Endothelial cell of umbilical vein (primary cell): ENCODE measurements at regions not wholly inside any gene's neighbourhood (a gene's known extent, or its start where the extent isn't known, plus 50 kb on each side); places are given as distances from the start of the nearest gene placed in this dataset.

Source experiments
- BruUV-seq: library from RNA; stranded (reverse); fragments of 400-500 nt; replicated peaks from 2 replicates; lab custom pipeline; 2021; lab: Mats Ljungman, UMichigan
- CTCF ChIA-PET: fragments of 300-600, 350-600 bp; sonication (Branson Sonifier 250); formaldehyde crosslinking; loops from one replicate; lab custom pipeline; 2021; ENCODE audit warnings: antibody characterized with exemption, inconsistent platforms; lab: Charles Lee
- POLR2A ChIA-PET: fragments of 300-600, 350-600 bp; sonication (Branson Sonifier 250); formaldehyde crosslinking; loops from one replicate; lab custom pipeline; 2021; ENCODE audit warnings: antibody characterized with exemption, inconsistent platforms; lab: Charles Lee
- DNase-seq: peaks from one replicate; pipeline ENCODE4 v3.0.0-alpha.2; 2011; ENCODE audit warnings: low read depth, low spot score
- FAIRE-seq: peaks from 2 replicates; lab custom pipeline; 2011; peaks lifted over from hg19 to GRCh38; lab: Jason Lieb, UNC
- H2AFZ ChIP-seq: 2 replicates; pipeline ENCODE4 v1.6.0; 2012; ENCODE audit warnings: low read depth, low read length, control low read depth, inconsistent platforms
- H3K27ac ChIP-seq: 2 replicates; pipeline ENCODE4 v1.5.1; 2011; ENCODE audit warnings: low read depth, mild to moderate bottlenecking, control low read depth, low read length, moderate library complexity; ENCODE audit not compliant: insufficient read depth
- H3K27me3 ChIP-seq, 2 experiments: 2 replicates each; pipeline versions ENCODE4 v1.6.0 to v1.6.1; 2011; ENCODE audit warnings: low read length in 2 of 2, mixed read lengths in 1 of 2; ENCODE audit not compliant: control insufficient read depth in 2 of 2, insufficient read depth in 2 of 2
- H3K36me3 ChIP-seq, 2 experiments: 2 replicates in 1 of 2; 3 replicates in 1 of 2; pipeline ENCODE4 v1.5.1; 2011; ENCODE audit warnings: low read length in 2 of 2, mild to moderate bottlenecking in 1 of 2, moderate library complexity in 1 of 2; ENCODE audit not compliant: control insufficient read depth in 2 of 2, insufficient read depth in 2 of 2; ENCODE audit errors: extremely low read depth in 1 of 2
- H3K4me1 ChIP-seq: 3 replicates; pipeline ENCODE4 v1.5.1; 2011; ENCODE audit warnings: mild to moderate bottlenecking, low read length; ENCODE audit not compliant: control insufficient read depth, insufficient read depth; ENCODE audit errors: extremely low read depth
- H3K4me2 ChIP-seq: 2 replicates; pipeline ENCODE4 v1.6.1; 2011; ENCODE audit warnings: low read length, control low read depth, mixed read lengths; ENCODE audit not compliant: insufficient read depth
- H3K4me3 ChIP-seq, 3 experiments: fragments of 200-600 bp in 1 of 3; sonication (generic), shearing (Covaris generic) in 1 of 3; replicated peaks in 1 of 3; 2 replicates each; pipeline ENCODE4 v1.5.1; 2011 to 2016; ENCODE audit warnings: control low read depth in 3 of 3, low read length in 3 of 3, mild to moderate bottlenecking in 2 of 3, inconsistent platforms in 1 of 3, low read depth in 1 of 3, moderate library complexity in 1 of 3; ENCODE audit not compliant: insufficient read depth in 1 of 3
- H3K79me2 ChIP-seq: 2 replicates; pipeline ENCODE4 v1.6.0; 2012; ENCODE audit warnings: low read length, inconsistent platforms; ENCODE audit not compliant: control insufficient read depth, insufficient read depth
- H3K9ac ChIP-seq: replicated peaks from 2 replicates; pipeline ENCODE3; 2011; ENCODE audit warnings: low read length, control low read depth; ENCODE audit not compliant: insufficient read depth; ENCODE audit errors: extremely low read depth
- H3K9me1 ChIP-seq: replicated peaks from 3 replicates; pipeline ENCODE4 v1.6.0; 2011; ENCODE audit warnings: mild to moderate bottlenecking, low read length; ENCODE audit not compliant: control insufficient read depth, insufficient read depth; ENCODE audit errors: extremely low read depth
- H3K9me3 ChIP-seq: replicated peaks from 2 replicates; pipeline ENCODE4 v1.5.1; 2012; ENCODE audit warnings: low read length, inconsistent platforms; ENCODE audit not compliant: control insufficient read depth, insufficient read depth
- H4K20me1 ChIP-seq: replicated peaks from 2 replicates; pipeline ENCODE3; 2011; ENCODE audit warnings: mild to moderate bottlenecking, low read length; ENCODE audit not compliant: control insufficient read depth, insufficient read depth; ENCODE audit errors: extremely low read depth
- CTCF ChIP-seq, 2 donors: IDR thresholded peaks; 1 replicate in 1 of 2; 2 replicates in 1 of 2; pipeline ENCODE4 v1.5.1; 2011; ENCODE audit warnings: low read length in 2 of 2, mild to moderate bottlenecking in 2 of 2, moderate library complexity in 2 of 2, control low read depth in 1 of 2, inconsistent platforms in 1 of 2, low read depth in 1 of 2; ENCODE audit not compliant: insufficient read depth in 1 of 2; ENCODE audit errors: extremely low read depth in 1 of 2
- EZH2 ChIP-seq: IDR thresholded peaks from 2 replicates; pipeline ENCODE4 v1.6.1; 2012; ENCODE audit warnings: borderline replicate concordance, low read depth, mild to moderate bottlenecking, moderate library complexity, low read length, inconsistent platforms; ENCODE audit not compliant: severe bottlenecking
- FOS ChIP-seq: IDR thresholded peaks from 2 replicates; pipeline ENCODE4 v1.6.1; 2011; ENCODE audit warnings: mild to moderate bottlenecking, low read length, moderate library complexity, borderline replicate concordance; ENCODE audit not compliant: insufficient read depth
- GATA2 ChIP-seq: IDR thresholded peaks from 2 replicates; pipeline ENCODE4 v1.7.0; 2011; ENCODE audit warnings: low read depth, mild to moderate bottlenecking, moderate library complexity, mixed read lengths, low read length; ENCODE audit not compliant: insufficient read length, insufficient read depth
- JUN ChIP-seq: IDR thresholded peaks from 2 replicates; pipeline ENCODE4 v1.6.1; 2011; ENCODE audit warnings: borderline replicate concordance, low read depth; ENCODE audit not compliant: insufficient read length, insufficient read depth
- MAX ChIP-seq: IDR thresholded peaks from 2 replicates; pipeline ENCODE4 v1.6.1; 2011; ENCODE audit not compliant: insufficient read depth, insufficient read length
- MYC ChIP-seq: IDR thresholded peaks from one replicate; pipeline ENCODE4 v1.6.1; 2011; ENCODE audit warnings: mild to moderate bottlenecking, low read depth, low read length
- POLR2A ChIP-seq: IDR thresholded peaks from 2 replicates; pipeline ENCODE4 v1.6.1; 2012; ENCODE audit warnings: low read depth, mild to moderate bottlenecking, control low read depth, low read length
- POLR2AphosphoS5 ChIP-seq: IDR thresholded peaks from 2 replicates; pipeline ENCODE4 v1.6.1; 2012; ENCODE audit warnings: low read depth, mild to moderate bottlenecking, control low read depth, low read length, moderate library complexity; ENCODE audit not compliant: insufficient read depth
- dilution Hi-C: fragments of 300-500 bp; cut with MboI; formaldehyde crosslinking; loops from one replicate; pipeline ENCODE4 v1.15.0; 2019; ENCODE audit warnings: low sequenced_read_pairs; ENCODE audit not compliant: extremely low pct_ligation_motif_present
- intact Hi-C: fragments of 100-400 bp; cut with micrococcal nuclease; formaldehyde crosslinking; loops from one replicate; pipeline ENCODE4 v1.10.0; 2022

- no peak overlapping the region for H3K4me3 ChIP-seq
- ChIA-PET CTCF (no interaction called here), POLR2A (no interaction called here)
- H3K4me2 ChIP-seq = no peak overlapping the region
- intact Hi-C loops = no loop called here
- no peaks in the 10 kb centered on the region for H3K4me1 ChIP-seq
- dilution Hi-C loops = no loop called here
- H4K20me1 ChIP-seq = no peaks in the 10 kb centered on the region
- no peaks in the 10 kb centered on the region for H3K36me3 ChIP-seq
- no peaks in the 10 kb centered on the region for H3K9me3 ChIP-seq
- DNase-seq = no peak
- no peak overlapping the region for H3K9ac ChIP-seq
- no peaks in the 10 kb centered on the region for H3K27me3 ChIP-seq
- no peak for FAIRE-seq
- no peak overlapping the region for H2AFZ ChIP-seq
- no peaks in the 10 kb centered on the region for H3K79me2 ChIP-seq
- H3K27ac ChIP-seq = no peak overlapping the region
- no peaks in the 10 kb centered on the region for H3K9me1 ChIP-seq
- no TSS peak for BruUV-seq
- TF ChIP-seq JUN = no peak
Observed at GRCh38 chr4:148503681-148504080, 61.5 kb upstream of the NR3C2 start.

GRCh38 chr4:148497258-148497657 lies 55.0 kb upstream of the NR3C2 start:
- no peaks in the 10 kb centered on the region for H3K36me3 ChIP-seq
- H3K4me2 ChIP-seq = no peak overlapping the region
- H3K4me1 ChIP-seq = no peaks in the 10 kb centered on the region
- ChIA-PET CTCF (no interaction called here), POLR2A (no interaction called here)
- no peak overlapping the region for H3K9ac ChIP-seq
- H3K79me2 ChIP-seq = no peaks in the 10 kb centered on the region
- intact Hi-C loops (no loop called here), dilution Hi-C loops (no loop called here)
- H3K27ac ChIP-seq = no peak overlapping the region
- TF ChIP-seq POLR2AphosphoS5 (no peak), POLR2A (no peak), MYC (no peak), CTCF (IDR thresholded peaks at IDR 0.05; ENCODE audit: extremely low read depth in 1 of 2, insufficient read depth in 1 of 2, low read depth in 1 of 2, low read length in 2 of 2) (no peak), EZH2 (no peak), JUN (no peak), MAX (no peak), FOS (no peak), GATA2 (no peak)
- DNase-seq (no peak), FAIRE-seq (no peak)
- no peaks in the 10 kb centered on the region for H3K9me1 ChIP-seq
- H2AFZ ChIP-seq = no peak overlapping the region
- no TSS peak for BruUV-seq
- no peak overlapping the region for H3K4me3 ChIP-seq
- H3K27me3 ChIP-seq = no peaks in the 10 kb centered on the region
- no peaks in the 10 kb centered on the region for H4K20me1 ChIP-seq
- no peaks in the 10 kb centered on the region for H3K9me3 ChIP-seq
